Left lung (tissue), 4 donors: ENCODE measurements at regions not wholly inside any gene's neighbourhood (a gene's known extent, or its start where the extent isn't known, plus 50 kb on each side); places are given as distances from the start of the nearest gene placed in this dataset.
"Not testable (repeated sequence)": the region's sequence is repeated elsewhere in the genome, so short reads cannot be mapped to it uniquely, and the experiment has no call there.

Source experiments
- ATAC-seq: fragments of 200-7000 bp; cut with Tn5 transposase; one replicate; pipeline ENCODE4 v1.9.1; 2020; ENCODE audit warnings: moderate library complexity
- DNase-seq, 4 donors: peaks; one replicate each; pipeline ENCODE4 v3.0.0-alpha.2; 2013 to 2020
- H3K27ac ChIP-seq, 2 donors: fragments of 200-600 bp; sonication (generic) in 1 of 2; one replicate each; pipeline versions ENCODE4 v1.5.0 to v1.8.0; 2020 to 2021
- H3K27me3 ChIP-seq, 2 donors: fragments of 200-600 bp; sonication (generic) in 1 of 2; one replicate each; pipeline versions ENCODE4 v1.5.0 to v1.8.0; 2020 to 2021
- H3K36me3 ChIP-seq, 2 donors: fragments of 200-600 bp; sonication (generic) in 1 of 2; one replicate each; pipeline versions ENCODE4 v1.5.0 to v1.8.0; 2020 to 2021
- H3K4me1 ChIP-seq, 2 donors: fragments of 200-600 bp; one replicate each; pipeline ENCODE4 v1.8.0; 2021
- H3K4me3 ChIP-seq, 2 donors: fragments of 200-600 bp; sonication (generic) in 1 of 2; one replicate each; pipeline versions ENCODE4 v1.5.0 to v1.8.0; 2020 to 2021; ENCODE audit warnings: mild to moderate bottlenecking in 1 of 2
- H3K9me3 ChIP-seq, 2 donors: fragments of 200-600 bp; sonication (generic) in 1 of 2; one replicate each; pipeline versions ENCODE4 v1.5.0 to v1.8.0; 2020 to 2021
- CTCF ChIP-seq, 2 donors: fragments of 200-600 bp; sonication (generic) in 1 of 2; IDR thresholded peaks; one replicate each; pipeline versions ENCODE4 v1.5.0 to v1.8.0; 2021; ENCODE audit warnings: antibody characterized with exemption in 2 of 2
- intact Hi-C, 2 donors: fragments of 100-400 bp; cut with DNase I; formaldehyde crosslinking; loops; one replicate each; pipeline versions ENCODE4 v1.11.2 to v1.14.2; 2022
- donor health status: DM: no; HTN: yes; CAD: no.
- donor health status: DM: no; HTN: no; CAD: no.

DNA sequence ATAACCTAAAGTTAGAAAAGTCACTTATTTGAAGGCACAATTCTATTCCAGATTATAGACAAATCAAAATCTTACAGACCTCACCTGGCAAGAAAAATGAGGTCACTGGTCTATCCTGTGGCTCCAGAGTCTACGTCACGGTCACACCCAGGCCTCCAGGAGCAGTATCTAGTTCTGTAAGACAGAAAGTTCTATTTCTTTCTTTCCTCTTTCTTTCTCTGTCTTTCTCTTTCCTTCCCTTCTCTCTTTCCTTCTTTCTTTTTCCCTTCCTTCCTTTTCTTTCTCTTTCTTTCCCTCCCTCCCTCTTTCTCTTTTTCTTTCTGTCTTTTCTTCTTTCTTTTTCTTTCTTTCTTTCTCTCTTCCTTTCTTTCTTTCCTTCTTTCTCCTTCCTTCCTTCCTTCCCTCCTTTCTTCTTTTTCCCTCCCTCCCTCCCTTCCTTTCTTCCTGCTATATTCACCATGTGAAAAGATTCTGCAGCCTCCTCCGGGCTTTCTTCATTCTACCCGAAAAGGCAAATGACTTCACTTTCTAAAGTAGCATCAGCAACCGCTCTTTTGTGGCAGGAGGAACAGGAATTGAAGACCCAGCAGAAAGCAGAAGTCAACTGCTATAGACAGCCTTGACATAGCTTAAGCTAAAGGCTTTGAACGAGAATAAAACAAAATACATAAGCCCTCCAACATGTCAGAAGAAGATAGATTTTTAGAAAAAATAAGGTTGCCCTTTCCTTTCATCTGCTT, 83.9 kb upstream of the SIRPG start:
- DNase-seq: no peak
- intact Hi-C loops: no loop called here
- Histone ChIP-seq H3K4me3 (no peak overlapping the region), H3K27me3 (peaks cover 0 to 13% of the 10 kb centered on the region in 2 donors), H3K36me3 (no peaks in the 10 kb centered on the region), H3K27ac (no peak overlapping the region), H3K9me3 (no peaks in the 10 kb centered on the region), H3K4me1 (no peaks in the 10 kb centered on the region)
- no peak for ATAC-seq
- TF ChIP-seq CTCF (IDR thresholded peaks at IDR 0.05): no peak

DNA sequence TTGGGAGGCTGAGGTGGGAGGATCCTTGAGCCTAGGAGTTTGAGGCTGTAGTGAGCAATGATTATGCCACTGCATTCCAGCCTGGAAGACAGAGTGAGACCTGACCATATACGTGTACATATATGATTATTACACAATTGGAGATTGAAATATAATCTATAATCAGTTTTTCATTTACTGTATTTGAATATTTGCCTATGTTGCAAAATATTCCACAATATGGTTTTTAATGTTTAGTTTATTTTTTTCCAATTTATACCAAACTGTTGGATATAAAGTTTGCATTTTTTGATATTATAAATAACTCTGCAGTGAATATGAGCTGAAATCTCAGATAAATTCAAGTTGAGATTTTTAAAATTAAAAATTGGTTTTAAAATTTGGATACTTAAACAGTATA, 79.6 kb upstream of the SIRPG start:
- Histone ChIP-seq H3K36me3 (no peaks in the 10 kb centered on the region), H3K4me3 (no peak overlapping the region), H3K4me1 (no peaks in the 10 kb centered on the region), H3K9me3 (no peaks in the 10 kb centered on the region), H3K27ac (no peak overlapping the region), H3K27me3 (peaks cover 0 to 28% of the 10 kb centered on the region in 2 donors)
- no peak for ATAC-seq
- no peak for TF ChIP-seq CTCF (IDR thresholded peaks at IDR 0.05)
- intact Hi-C loops: no loop called here
- DNase-seq: no peak

GRCh38 chr20:1735417-1736089, 78.0 kb upstream of the SIRPG start:
- H3K9me3 ChIP-seq: no peaks in the 10 kb centered on the region
- H3K27ac ChIP-seq: no peak overlapping the region
- no peaks in the 10 kb centered on the region for H3K36me3 ChIP-seq
- no peaks in the 10 kb centered on the region for H3K4me1 ChIP-seq
- H3K4me3 ChIP-seq: no peak overlapping the region
- peaks cover 0 to 28% of the 10 kb centered on the region in 2 donors for H3K27me3 ChIP-seq
- intact Hi-C loops: no loop called here
- peak in 1 of 4 donors; percentile 74 for DNase-seq
- TF ChIP-seq CTCF (IDR thresholded peaks at IDR 0.05): no peak
- no peak for ATAC-seq

DNA sequence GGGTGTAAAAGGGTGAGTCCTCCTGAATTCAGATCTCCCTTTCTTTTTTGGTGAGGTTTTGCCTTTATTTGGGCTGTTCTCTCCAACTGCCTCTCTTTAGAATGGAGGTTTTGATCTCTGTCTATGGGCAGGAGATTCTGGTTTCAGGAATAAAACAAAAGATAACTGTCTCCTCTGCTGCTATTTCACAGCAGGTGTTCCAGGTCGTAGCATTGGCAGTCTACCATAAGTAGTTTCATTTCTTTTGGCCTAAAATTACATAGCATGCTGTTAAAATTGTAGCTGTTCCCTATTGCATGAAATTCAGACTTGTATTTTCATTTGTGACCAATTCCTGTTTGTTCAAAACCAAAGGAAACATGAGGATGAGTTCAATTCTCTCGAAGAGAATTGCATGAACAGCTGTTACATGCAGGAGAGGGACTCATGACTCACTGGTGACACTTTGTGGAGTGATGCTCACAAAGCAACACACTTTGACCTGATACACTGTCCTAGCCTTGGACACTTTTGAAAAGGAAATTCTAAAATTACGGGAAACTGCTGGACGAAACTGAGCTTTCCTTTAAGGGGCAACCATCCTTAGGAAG, 76.8 kb upstream of the SIRPG start:
- H3K36me3 ChIP-seq: no peaks in the 10 kb centered on the region
- H3K27ac ChIP-seq: no peak overlapping the region
- H3K27me3 ChIP-seq: peaks cover 0 to 23% of the 10 kb centered on the region in 2 donors
- no peak for ATAC-seq
- intact Hi-C loops: no loop called here
- no peaks in the 10 kb centered on the region for H3K4me1 ChIP-seq
- DNase-seq: no peak
- H3K4me3 ChIP-seq: no peak overlapping the region
- no peaks in the 10 kb centered on the region for H3K9me3 ChIP-seq
- TF ChIP-seq CTCF (IDR thresholded peaks at IDR 0.05): no peak

DNA sequence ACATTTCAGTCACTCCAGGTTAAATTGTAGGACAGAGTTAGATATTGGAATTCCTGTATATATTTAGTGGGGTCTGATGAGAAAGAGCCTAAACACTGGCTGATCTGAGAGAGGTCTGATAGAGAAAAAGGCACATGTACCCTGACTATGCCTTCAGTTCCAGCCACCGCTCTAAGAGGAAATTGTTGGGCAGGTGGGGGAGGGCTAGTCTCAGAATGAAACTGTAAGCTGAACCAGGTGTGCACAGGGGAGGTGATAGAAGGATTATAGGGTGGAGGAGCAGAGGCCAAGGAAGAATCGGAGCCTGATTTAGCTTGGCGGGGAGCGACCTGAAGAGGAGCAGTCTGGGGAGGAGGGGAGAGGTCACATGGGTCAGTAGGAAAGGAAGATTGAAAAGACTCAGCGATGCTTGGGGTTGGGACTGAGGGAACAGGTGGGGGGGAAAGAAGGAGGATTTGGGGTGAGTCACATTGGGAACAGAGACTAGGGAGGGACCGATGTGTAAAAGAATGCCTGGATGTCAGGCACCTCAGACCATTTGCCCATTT, 74.3 kb upstream of the SIRPG start:
- H3K4me1 ChIP-seq, H3K4me3 ChIP-seq, H3K36me3 ChIP-seq, intact Hi-C loops, H3K27ac ChIP-seq, H3K9me3 ChIP-seq, DNase-seq, ATAC-seq: not testable (repeated sequence)
- H3K27me3 ChIP-seq: peaks cover 0 to 19% of the 10 kb centered on the region in 2 donors

GRCh38 chr20:1730981-1731711, 73.6 kb upstream of the SIRPG start:
- DNase-seq, ATAC-seq, H3K4me3 ChIP-seq, H3K27ac ChIP-seq, H3K36me3 ChIP-seq, H3K9me3 ChIP-seq, H3K4me1 ChIP-seq, intact Hi-C loops: not testable (repeated sequence)
- peaks cover 0 to 12% of the 10 kb centered on the region in 2 donors for H3K27me3 ChIP-seq

GRCh38 chr20:1727303-1727702, 69.7 kb upstream of the SIRPG start:
- intact Hi-C loops, ATAC-seq, H3K4me1 ChIP-seq, H3K27me3 ChIP-seq, H3K4me3 ChIP-seq, H3K9me3 ChIP-seq, DNase-seq, H3K36me3 ChIP-seq, H3K27ac ChIP-seq: not testable (repeated sequence)
